ENCODE measurements at regions not wholly inside any gene's neighbourhood (a gene's known extent, or its start where the extent isn't known, plus 50 kb on each side); places are given as distances from the start of the nearest gene placed in this dataset.

- Histone ChIP-seq H3K36me3 (ENCODE audit: control insufficient read depth, insufficient read depth, low read length) (no peaks in the 10 kb centered on the region), H3K9me3 (ENCODE audit: control insufficient read depth, low read depth, low read length) (no peaks in the 10 kb centered on the region), H3K4me1 (ENCODE audit: control insufficient read depth, insufficient read depth, low read length) (no peaks in the 10 kb centered on the region), H3K27me3 (ENCODE audit: control insufficient read depth, insufficient read depth, low read length) (no peaks in the 10 kb centered on the region), H3K4me3 (ENCODE audit: low read length) (no peak overlapping the region), H3K27ac (ENCODE audit: low read length) (no peak overlapping the region)
- WGBS (ENCODE audit: insufficient coverage, low lambda C conversion rate): 83% methylated on average over 1 of the region's 1 CpG
- no peak for DNase-seq
Measured at GRCh38 chr3:103440539-103441203, 1005.9 kb downstream of the ZPLD1 start.

GRCh38 chr3:103446953-103447629, 1012.3 kb downstream of the ZPLD1 start:
- Histone ChIP-seq H3K4me3 (ENCODE audit: low read length) (no peak overlapping the region), H3K36me3 (ENCODE audit: control insufficient read depth, insufficient read depth, low read length) (no peaks in the 10 kb centered on the region), H3K27ac (ENCODE audit: low read length) (no peak overlapping the region), H3K4me1 (ENCODE audit: control insufficient read depth, insufficient read depth, low read length) (no peaks in the 10 kb centered on the region), H3K27me3 (ENCODE audit: control insufficient read depth, insufficient read depth, low read length) (no peaks in the 10 kb centered on the region), H3K9me3 (ENCODE audit: control insufficient read depth, low read depth, low read length) (no peaks in the 10 kb centered on the region)
- WGBS (ENCODE audit: insufficient coverage, low lambda C conversion rate): no CpG with 5 or more reads among the region's 10 CpGs
- DNase-seq: no peak

DNA sequence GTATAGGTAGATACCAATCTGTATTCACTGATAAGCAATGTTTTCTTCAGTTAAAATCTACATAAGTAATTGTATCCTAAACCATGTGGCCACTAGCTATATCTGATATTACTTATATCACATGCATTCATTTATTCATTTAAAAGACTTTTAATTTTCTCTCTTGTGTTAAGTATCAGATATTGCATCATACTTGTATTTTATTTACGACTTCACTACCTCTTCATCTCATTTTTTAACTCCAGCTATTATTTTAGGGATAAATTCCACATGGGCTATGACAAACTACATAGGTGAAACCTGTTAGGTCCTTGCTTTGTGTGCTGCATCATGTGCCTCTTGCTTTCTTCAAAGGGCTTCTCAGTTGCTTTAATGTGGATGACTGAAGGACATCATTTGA, 1018.3 kb downstream of the ZPLD1 start:
- Histone ChIP-seq H3K27ac (ENCODE audit: low read length) (no peak overlapping the region), H3K9me3 (ENCODE audit: control insufficient read depth, low read depth, low read length) (no peaks in the 10 kb centered on the region), H3K27me3 (ENCODE audit: control insufficient read depth, insufficient read depth, low read length) (no peaks in the 10 kb centered on the region), H3K36me3 (ENCODE audit: control insufficient read depth, insufficient read depth, low read length) (no peaks in the 10 kb centered on the region), H3K4me3 (ENCODE audit: low read length) (no peak overlapping the region), H3K4me1 (ENCODE audit: control insufficient read depth, insufficient read depth, low read length) (no peaks in the 10 kb centered on the region)
- no peak for DNase-seq
- 77% methylated on average over 1 of the region's 1 CpG for WGBS (ENCODE audit: insufficient coverage, low lambda C conversion rate)

GRCh38 chr3:103459815-103460214, 1025.0 kb downstream of the ZPLD1 start:
- H3K36me3 ChIP-seq (ENCODE audit: control insufficient read depth, insufficient read depth, low read length): no peaks in the 10 kb centered on the region
- no CpG with 5 or more reads among the region's 3 CpGs for WGBS (ENCODE audit: insufficient coverage, low lambda C conversion rate)
- DNase-seq: no peak
- no peaks in the 10 kb centered on the region for H3K27me3 ChIP-seq (ENCODE audit: control insufficient read depth, insufficient read depth, low read length)
- H3K4me3 ChIP-seq (ENCODE audit: low read length): no peak overlapping the region
- H3K4me1 ChIP-seq (ENCODE audit: control insufficient read depth, insufficient read depth, low read length): no peaks in the 10 kb centered on the region
- no peak overlapping the region for H3K27ac ChIP-seq (ENCODE audit: low read length)
- H3K9me3 ChIP-seq (ENCODE audit: control insufficient read depth, low read depth, low read length): no peaks in the 10 kb centered on the region

- Histone ChIP-seq H3K4me1 (ENCODE audit: control insufficient read depth, insufficient read depth, low read length) (no peaks in the 10 kb centered on the region), H3K9me3 (ENCODE audit: control insufficient read depth, low read depth, low read length) (no peaks in the 10 kb centered on the region), H3K36me3 (ENCODE audit: control insufficient read depth, insufficient read depth, low read length) (no peaks in the 10 kb centered on the region), H3K27me3 (ENCODE audit: control insufficient read depth, insufficient read depth, low read length) (no peaks in the 10 kb centered on the region), H3K27ac (ENCODE audit: low read length) (no peak overlapping the region), H3K4me3 (ENCODE audit: low read length) (no peak overlapping the region)
- WGBS (ENCODE audit: insufficient coverage, low lambda C conversion rate): 100% methylated on average over 2 of the region's 5 CpGs
- no peak for DNase-seq
Measured at GRCh38 chr3:103470498-103470897, 1035.7 kb downstream of the ZPLD1 start.

- no peaks in the 10 kb centered on the region for H3K36me3 ChIP-seq (ENCODE audit: control insufficient read depth, insufficient read depth, low read length)
- H3K4me3 ChIP-seq (ENCODE audit: low read length): no peak overlapping the region
- H3K27ac ChIP-seq (ENCODE audit: low read length): no peak overlapping the region
- H3K4me1 ChIP-seq (ENCODE audit: control insufficient read depth, insufficient read depth, low read length): no peaks in the 10 kb centered on the region
- DNase-seq: no peak
- no peaks in the 10 kb centered on the region for H3K27me3 ChIP-seq (ENCODE audit: control insufficient read depth, insufficient read depth, low read length)
- no peaks in the 10 kb centered on the region for H3K9me3 ChIP-seq (ENCODE audit: control insufficient read depth, low read depth, low read length)
Measured at GRCh38 chr3:103494011-103494410, 1059.2 kb downstream of the ZPLD1 start.

DNA sequence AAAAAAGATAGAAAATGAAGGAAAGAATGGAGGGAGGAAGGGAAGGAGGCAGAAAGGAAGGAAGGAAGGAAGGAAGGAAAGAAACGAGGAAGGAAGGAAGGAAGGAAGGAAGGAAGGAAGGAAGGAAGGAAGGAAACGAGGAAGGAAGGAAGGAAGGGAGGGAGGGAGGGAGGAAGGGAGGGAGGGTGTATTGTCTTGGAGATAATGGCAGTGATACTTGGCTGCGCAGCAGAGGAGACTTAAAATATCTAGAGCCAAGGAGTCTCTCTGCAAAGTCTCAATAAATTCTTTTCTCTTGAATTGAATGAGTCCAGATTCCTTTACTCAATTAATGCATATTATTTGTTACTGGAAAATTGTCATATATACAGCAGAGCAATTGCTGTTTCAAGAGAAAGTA, 1059.7 kb downstream of the ZPLD1 start:
- H3K36me3 ChIP-seq (ENCODE audit: control insufficient read depth, insufficient read depth, low read length): no peaks in the 10 kb centered on the region
- WGBS (ENCODE audit: insufficient coverage, low lambda C conversion rate): 40% methylated on average over 1 of the region's 3 CpGs
- no peaks in the 10 kb centered on the region for H3K27me3 ChIP-seq (ENCODE audit: control insufficient read depth, insufficient read depth, low read length)
- DNase-seq: no peak
- H3K4me1 ChIP-seq (ENCODE audit: control insufficient read depth, insufficient read depth, low read length): no peaks in the 10 kb centered on the region
- H3K27ac ChIP-seq (ENCODE audit: low read length): no peak overlapping the region
- H3K9me3 ChIP-seq (ENCODE audit: control insufficient read depth, low read depth, low read length): no peaks in the 10 kb centered on the region
- no peak overlapping the region for H3K4me3 ChIP-seq (ENCODE audit: low read length)

DNA sequence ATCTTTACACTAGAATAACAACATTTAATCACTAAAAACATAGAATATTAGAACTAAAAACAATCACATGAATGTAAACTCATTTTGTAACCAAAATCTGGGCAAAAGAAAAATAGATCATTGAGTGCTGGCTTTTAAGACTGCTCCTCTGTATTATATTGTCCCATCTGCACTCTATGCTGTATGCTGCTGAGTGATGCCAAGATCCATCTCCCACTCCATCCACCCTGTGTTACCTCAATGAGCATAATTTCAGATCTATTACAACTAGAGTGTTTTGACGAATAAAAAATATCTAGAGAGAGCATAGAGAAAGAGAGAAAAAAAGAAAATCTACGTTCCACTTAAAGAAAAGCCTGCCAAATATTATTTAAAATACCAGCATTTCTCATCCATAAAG, 1060.4 kb downstream of the ZPLD1 start:
- no peak for DNase-seq
- Histone ChIP-seq H3K27me3 (ENCODE audit: control insufficient read depth, insufficient read depth, low read length) (no peaks in the 10 kb centered on the region), H3K4me1 (ENCODE audit: control insufficient read depth, insufficient read depth, low read length) (no peaks in the 10 kb centered on the region), H3K27ac (ENCODE audit: low read length) (no peak overlapping the region), H3K36me3 (ENCODE audit: control insufficient read depth, insufficient read depth, low read length) (no peaks in the 10 kb centered on the region), H3K4me3 (ENCODE audit: low read length) (no peak overlapping the region), H3K9me3 (ENCODE audit: control insufficient read depth, low read depth, low read length) (no peaks in the 10 kb centered on the region)
- WGBS (ENCODE audit: insufficient coverage, low lambda C conversion rate): 100% methylated on average over 1 of the region's 2 CpGs

- H3K4me1 ChIP-seq (ENCODE audit: control insufficient read depth, insufficient read depth, low read length): no peaks in the 10 kb centered on the region
- no peaks in the 10 kb centered on the region for H3K36me3 ChIP-seq (ENCODE audit: control insufficient read depth, insufficient read depth, low read length)
- H3K27me3 ChIP-seq (ENCODE audit: control insufficient read depth, insufficient read depth, low read length): no peaks in the 10 kb centered on the region
- H3K4me3 ChIP-seq (ENCODE audit: low read length): no peak overlapping the region
- H3K27ac ChIP-seq (ENCODE audit: low read length): no peak overlapping the region
- WGBS (ENCODE audit: insufficient coverage, low lambda C conversion rate): no CpG with 5 or more reads among the region's 1 CpG
- DNase-seq: no peak
- H3K9me3 ChIP-seq (ENCODE audit: control insufficient read depth, low read depth, low read length): no peaks in the 10 kb centered on the region
Measured at GRCh38 chr3:103499132-103499900, 1064.5 kb downstream of the ZPLD1 start.

DNA sequence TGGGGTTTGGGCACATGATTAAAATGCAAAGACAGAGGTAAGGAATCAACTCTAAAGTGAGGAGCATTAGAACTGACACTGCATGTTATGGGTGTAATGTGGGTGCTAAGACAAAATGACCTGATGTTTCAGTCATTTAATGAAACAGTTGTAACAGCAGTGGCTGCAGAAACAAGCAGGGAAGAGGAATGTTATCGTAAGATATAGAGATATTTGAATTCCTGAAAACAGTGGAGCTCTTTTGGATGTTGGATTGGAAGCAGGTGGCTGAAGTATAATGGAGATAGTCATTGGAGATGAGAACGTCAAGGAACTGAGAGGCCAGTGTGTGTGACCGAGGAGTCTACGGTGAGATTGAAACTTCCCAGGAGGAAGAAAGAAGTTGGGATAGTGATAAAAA, 1065.2 kb downstream of the ZPLD1 start:
- H3K27me3 ChIP-seq (ENCODE audit: control insufficient read depth, insufficient read depth, low read length): no peaks in the 10 kb centered on the region
- H3K27ac ChIP-seq (ENCODE audit: low read length): no peak overlapping the region
- no peak overlapping the region for H3K4me3 ChIP-seq (ENCODE audit: low read length)
- no peak for DNase-seq
- no peaks in the 10 kb centered on the region for H3K36me3 ChIP-seq (ENCODE audit: control insufficient read depth, insufficient read depth, low read length)
- no peaks in the 10 kb centered on the region for H3K4me1 ChIP-seq (ENCODE audit: control insufficient read depth, insufficient read depth, low read length)
- WGBS (ENCODE audit: insufficient coverage, low lambda C conversion rate): 91% methylated on average over 4 of the region's 4 CpGs
- H3K9me3 ChIP-seq (ENCODE audit: control insufficient read depth, low read depth, low read length): no peaks in the 10 kb centered on the region
